GM21737 (cell line): ENCODE measurements at regions not wholly inside any gene's neighbourhood (a gene's known extent, or its start where the extent isn't known, plus 50 kb on each side); places are given as distances from the start of the nearest gene placed in this dataset.

ENCODE experiments used
- ATAC-seq: cut with Tn5 transposase; IDR thresholded peaks from one replicate; pipeline ENCODE4 v1.9.1; 2021; ENCODE audit warnings: mild to moderate bottlenecking, moderate library complexity; ENCODE audit not compliant: unreplicated experiment

DNA sequence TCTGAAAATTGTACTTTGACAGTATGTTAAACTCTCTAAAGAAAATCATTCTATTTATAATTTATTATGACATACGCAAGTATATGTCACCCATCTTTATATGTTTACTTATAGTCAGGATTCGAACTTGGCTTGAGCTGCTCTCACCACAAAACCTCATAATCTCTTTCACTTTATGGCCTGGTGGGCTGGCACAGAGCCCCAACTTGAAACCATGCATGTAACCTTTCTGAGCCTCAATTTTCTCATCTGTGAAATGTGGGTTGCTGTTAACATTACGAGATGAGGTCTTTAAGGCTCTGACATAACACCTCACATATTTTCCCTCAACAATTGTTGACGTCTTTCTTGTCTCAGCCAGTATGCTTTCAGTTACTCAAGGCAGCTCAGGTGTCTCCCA is 69.4 kb upstream of the PFN2 start:
- ATAC-seq: no peak

DNA sequence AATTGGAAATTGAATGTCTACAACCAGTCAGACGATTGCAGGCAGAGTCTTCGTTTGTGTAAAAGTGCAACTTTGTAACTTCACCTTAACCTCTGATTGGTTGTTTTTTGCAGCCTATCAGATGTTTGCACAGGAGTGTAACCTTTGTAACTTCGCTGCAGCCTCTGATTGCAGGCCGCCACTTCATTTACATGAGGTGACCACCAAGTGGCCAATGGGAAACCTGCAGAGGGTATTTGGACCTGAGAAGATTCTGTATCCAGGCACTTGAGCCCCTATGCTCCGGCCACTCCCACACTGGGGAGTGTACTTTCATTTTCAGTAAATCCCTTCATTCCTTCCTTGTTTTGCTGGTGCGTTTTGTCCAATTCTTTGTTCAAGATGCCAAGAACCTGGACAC is 68.1 kb upstream of the PFN2 start:
- no peak for ATAC-seq

DNA sequence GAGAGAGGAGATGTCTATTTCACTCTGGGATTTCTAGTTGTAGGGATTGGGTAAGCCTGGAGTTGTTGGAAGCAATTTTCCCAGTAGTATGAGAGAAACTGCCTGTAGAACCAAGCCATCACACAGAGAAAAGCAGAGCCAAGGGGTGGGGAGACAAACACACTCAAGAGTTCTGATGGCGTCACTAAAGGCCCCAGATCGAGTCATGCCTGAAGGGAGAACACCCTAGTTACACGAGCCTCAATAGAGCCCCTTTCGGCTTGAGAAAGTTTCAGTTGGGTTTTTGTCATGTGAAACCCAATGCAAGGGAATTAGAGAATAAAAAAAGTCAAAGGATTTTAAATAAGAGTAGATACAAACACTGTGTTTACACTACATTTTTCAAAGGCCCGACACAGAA is 66.1 kb upstream of the PFN2 start:
- no peak for ATAC-seq

GRCh38 chr3:150035910-150036612 is 65.4 kb upstream of the PFN2 start:
- ATAC-seq: no peak

GRCh38 chr3:150035301-150035779 is 64.6 kb upstream of the PFN2 start:
- ATAC-seq: no peak

- ATAC-seq: no peak
Observed at GRCh38 chr3:150033721-150034120, 63.0 kb upstream of the PFN2 start.

DNA sequence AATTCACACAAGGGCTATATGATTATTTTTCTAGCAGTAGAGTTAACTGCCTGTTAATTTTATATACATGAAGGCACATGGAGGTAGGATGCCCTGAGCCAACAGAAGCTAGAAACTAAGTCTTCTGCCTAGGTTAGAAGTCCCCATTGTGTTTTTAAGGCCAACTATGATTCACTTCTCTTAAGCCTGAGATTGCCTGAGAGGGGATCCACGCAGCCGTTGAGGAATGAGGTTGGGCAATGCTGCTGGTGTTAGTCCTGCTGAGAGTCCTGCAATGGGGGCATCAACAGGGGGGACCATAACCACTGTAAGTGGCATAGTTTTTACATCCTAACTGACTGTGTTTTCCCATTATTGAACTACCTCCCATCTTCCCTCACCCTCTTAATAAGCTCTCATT is 60.1 kb upstream of the PFN2 start:
- ATAC-seq: no peak

DNA sequence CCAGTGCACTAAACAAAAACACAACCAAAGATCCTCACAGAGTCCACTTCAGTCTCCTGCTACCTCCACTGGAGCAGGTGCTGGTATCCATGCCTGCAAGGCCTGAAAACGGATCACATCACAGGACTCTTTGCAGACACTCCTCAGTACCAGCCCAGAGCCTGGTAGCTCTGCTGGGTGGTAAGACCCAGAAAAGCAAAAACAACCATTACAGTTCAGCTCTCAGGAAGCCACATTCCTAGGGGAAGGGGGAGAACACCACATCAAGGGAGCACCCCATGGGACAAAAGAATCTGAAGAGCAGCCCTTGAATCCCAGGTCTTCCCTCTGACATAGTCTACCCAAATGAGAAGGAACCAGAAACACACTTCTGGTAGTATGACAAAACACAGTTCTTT is 52.5 kb upstream of the PFN2 start:
- ATAC-seq: no peak

- ATAC-seq: peak; percentile 85
Observed at GRCh38 chr3:150022381-150023238, 51.9 kb upstream of the PFN2 start.

DNA sequence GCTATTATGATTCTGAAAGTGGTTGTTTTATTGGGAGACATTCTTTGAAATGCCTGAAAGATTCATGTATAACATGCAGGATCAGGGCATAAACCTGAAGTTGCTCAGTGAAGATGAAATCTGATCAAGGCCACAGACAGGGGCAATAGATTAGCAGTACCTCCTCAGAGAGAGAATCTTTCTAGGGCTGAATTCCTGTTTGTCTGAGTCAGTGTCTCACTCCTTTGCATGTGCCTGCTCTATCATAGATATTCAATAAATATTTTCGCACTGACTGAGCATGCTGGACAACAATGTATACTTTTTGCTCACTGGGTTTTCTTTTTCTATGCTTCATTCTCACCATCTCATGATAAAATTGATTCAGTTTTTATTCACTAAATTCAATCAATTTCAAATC is 49.8 kb upstream of the PFN2 start:
- ATAC-seq: no peak
